Renal pelvis (tissue), 1 donor: ENCODE measurements at regions not wholly inside any gene's neighbourhood (a gene's known extent, or its start where the extent isn't known, plus 50 kb on each side); places are given as distances from the start of the nearest gene placed in this dataset.
"Not testable (repeated sequence)": the region's sequence is repeated elsewhere in the genome, so short reads cannot be mapped to it uniquely, and the experiment has no call there.

Experiments used
- DNase-seq: peaks from one replicate; pipeline ENCODE4 v3.0.0-alpha.2; 2013

GRCh38 chr10:56449770-56450169 lies 88.7 kb upstream of the ZWINT start:
- DNase-seq: no peak

DNA sequence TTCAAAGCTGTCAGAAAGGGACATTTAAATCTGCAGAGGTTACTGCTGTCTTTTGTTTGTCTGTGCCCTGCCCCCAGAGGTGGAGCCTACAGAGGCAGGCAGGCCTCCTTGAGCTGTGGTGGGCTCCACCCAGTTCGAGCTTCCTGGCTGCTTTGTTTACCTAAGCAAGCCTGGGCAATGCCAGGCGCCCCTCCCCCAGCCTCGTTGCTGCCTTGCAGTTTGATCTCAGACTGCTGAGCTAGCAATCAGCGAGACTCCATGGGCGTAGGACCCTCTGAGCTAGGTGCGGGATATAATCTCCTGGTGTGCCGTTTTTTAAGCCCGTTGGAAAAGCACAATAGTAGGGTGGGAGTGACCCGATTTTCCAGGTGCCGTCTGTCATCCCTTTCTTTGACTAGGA lies 86.6 kb upstream of the ZWINT start:
- not testable (repeated sequence) for DNase-seq

DNA sequence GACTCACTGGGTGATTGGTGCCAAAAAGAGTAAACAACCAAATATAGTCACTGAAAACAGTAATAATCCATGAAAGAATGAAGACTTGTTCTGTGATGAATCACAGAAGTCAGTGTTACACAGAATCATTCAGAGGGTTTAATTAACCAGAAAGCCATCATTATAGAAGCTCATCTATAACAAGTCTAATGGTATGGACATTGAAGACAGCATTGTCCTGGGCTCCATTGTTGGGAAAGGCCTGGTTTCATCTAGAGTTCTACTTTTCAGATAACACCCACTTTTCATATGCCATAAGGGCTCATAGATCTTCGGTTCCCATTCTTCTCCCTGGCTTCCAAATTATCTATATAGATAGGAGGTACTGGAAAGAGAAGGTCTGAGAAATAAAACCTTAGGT lies 80.3 kb upstream of the ZWINT start:
- DNase-seq: not testable (repeated sequence)
